DND-41 (cell line): ENCODE measurements at regions not wholly inside any gene's neighbourhood (a gene's known extent, or its start where the extent isn't known, plus 50 kb on each side); places are given as distances from the start of the nearest gene placed in this dataset.

Experiments used
- ATAC-seq: fragments of 200-7000 bp; cut with Tn5 transposase; 3 replicates; pipeline ENCODE4 v1.9.1; 2021; ENCODE audit warnings: low read depth; ENCODE audit not compliant: insufficient read depth
- DNase-seq: peaks from one replicate; pipeline ENCODE4 v3.0.0-alpha.2; 2020
- H2AFZ ChIP-seq: 2 replicates; pipeline ENCODE4 v1.6.0; 2012; ENCODE audit warnings: low read depth, low read length
- H3K27ac ChIP-seq: 2 replicates; pipeline ENCODE4 v1.5.1; 2012; ENCODE audit warnings: low read length, inconsistent platforms
- H3K27me3 ChIP-seq: fragments of 200-600 bp; sonication (generic); 2 replicates; pipeline ENCODE4 v1.6.0; 2012; ENCODE audit warnings: low read length, mild to moderate bottlenecking, inconsistent platforms; ENCODE audit not compliant: insufficient read depth, poor library complexity
- H3K36me3 ChIP-seq: 2 replicates; pipeline ENCODE4 v1.5.1; 2012; ENCODE audit warnings: low read length, inconsistent platforms; ENCODE audit not compliant: insufficient read depth
- H3K4me1 ChIP-seq: 2 replicates; pipeline ENCODE4 v1.5.1; 2012; ENCODE audit warnings: mild to moderate bottlenecking, low read length; ENCODE audit not compliant: insufficient read depth
- H3K4me2 ChIP-seq: 2 replicates; pipeline ENCODE4 v1.6.0; 2012; ENCODE audit warnings: mild to moderate bottlenecking, moderate library complexity, low read length, inconsistent platforms; ENCODE audit not compliant: insufficient read depth
- H3K4me3 ChIP-seq, 2 experiments: fragments of 200-600 bp in 1 of 2; shearing (Covaris generic) in 1 of 2; 2 replicates each; pipeline ENCODE4 v1.5.1; 2012 to 2016; ENCODE audit warnings: inconsistent platforms in 2 of 2, low read length in 2 of 2, mild to moderate bottlenecking in 2 of 2, low read depth in 1 of 2, moderate library complexity in 1 of 2
- H3K79me2 ChIP-seq: 2 replicates; pipeline ENCODE4 v1.6.0; 2012; ENCODE audit warnings: low read length, inconsistent platforms; ENCODE audit not compliant: insufficient read depth
- H3K9ac ChIP-seq: 2 replicates; pipeline ENCODE4 v1.6.0; 2012; ENCODE audit warnings: low read depth, mild to moderate bottlenecking, inconsistent platforms, low read length, moderate library complexity
- H3K9me3 ChIP-seq: 2 replicates; pipeline ENCODE4 v1.5.1; 2012; ENCODE audit warnings: low read length, moderate library complexity, mild to moderate bottlenecking, inconsistent platforms; ENCODE audit not compliant: insufficient read depth, severe bottlenecking
- H4K20me1 ChIP-seq: 2 replicates; pipeline ENCODE4 v1.6.0; 2012; ENCODE audit warnings: low read length; ENCODE audit not compliant: insufficient read depth
- EZH2 ChIP-seq: IDR thresholded peaks from 3 replicates; pipeline ENCODE4 v1.6.1; 2012; ENCODE audit warnings: borderline replicate concordance, low read depth, mild to moderate bottlenecking, moderate library complexity, low read length, inconsistent platforms; ENCODE audit not compliant: severe bottlenecking
- TF ChIP-seq, protein P1 (sequence below): IDR thresholded peaks from 2 replicates; pipeline ENCODE4 v1.5.1; 2012; ENCODE audit warnings: borderline replicate concordance, low read length, moderate library complexity, mild to moderate bottlenecking; ENCODE audit not compliant: poor library complexity, severe bottlenecking; ENCODE audit errors: extremely low read depth

DNA sequence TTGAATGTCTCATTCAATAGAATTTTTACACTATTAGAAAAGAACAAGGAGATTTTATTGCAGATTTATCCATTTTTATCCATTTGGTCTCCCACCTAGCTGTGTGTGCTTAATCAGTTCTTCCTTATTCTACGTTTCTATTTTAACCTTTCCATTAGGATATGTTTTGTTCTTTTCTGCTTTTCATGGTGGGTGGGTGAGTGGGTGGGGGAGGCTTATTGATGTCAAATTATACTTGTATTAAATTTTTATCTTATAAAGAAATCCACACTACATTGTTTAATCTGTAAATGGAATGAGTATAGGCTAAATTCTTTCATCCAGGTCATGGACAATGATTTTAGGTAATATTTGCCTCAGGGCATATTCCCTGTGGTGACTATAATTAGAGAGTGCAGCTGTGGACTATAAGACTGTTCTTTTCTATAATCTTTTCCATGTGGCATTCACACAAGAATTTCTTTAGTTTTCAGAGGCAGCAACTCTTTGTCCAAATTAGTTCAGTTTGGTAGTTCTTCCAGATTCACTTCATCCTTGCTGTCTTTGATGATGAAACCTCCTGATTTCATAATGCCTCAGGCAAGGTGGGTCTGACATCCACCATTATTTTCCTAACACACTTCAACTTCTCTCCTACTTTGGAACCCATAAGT, 2451.8 kb downstream of the PCDH7 start:
- H3K4me1 ChIP-seq: no peaks in the 10 kb centered on the region
- ATAC-seq: no peak
- DNase-seq: no peak

DNA sequence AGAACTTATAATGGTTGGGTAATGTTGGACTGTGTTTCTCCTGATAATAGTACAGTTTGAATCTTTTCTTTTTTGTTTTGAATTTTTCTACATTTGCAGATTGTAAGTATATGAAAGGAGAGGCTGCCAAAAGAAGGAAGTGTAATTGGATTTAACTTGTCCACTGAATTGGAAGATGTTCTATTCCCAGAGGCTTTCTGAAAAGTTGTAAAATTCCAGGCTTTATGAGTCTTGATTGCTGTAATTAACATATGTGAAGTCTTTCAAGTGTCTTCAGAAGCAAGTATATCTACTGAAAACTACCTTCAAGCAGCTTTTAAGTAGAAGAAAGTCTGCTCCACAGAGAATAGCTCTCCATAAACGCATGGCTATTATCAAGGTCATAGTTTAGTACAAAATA, 2456.4 kb downstream of the PCDH7 start:
- no peak overlapping the region for H2AFZ ChIP-seq
- no peaks in the 10 kb centered on the region for H3K9me3 ChIP-seq
- H3K27me3 ChIP-seq: no peaks in the 10 kb centered on the region
- H3K4me1 ChIP-seq: no peaks in the 10 kb centered on the region
- ATAC-seq (no peak), DNase-seq (no peak)
- H4K20me1 ChIP-seq: no peaks in the 10 kb centered on the region
- TF ChIP-seq, protein P1, sequence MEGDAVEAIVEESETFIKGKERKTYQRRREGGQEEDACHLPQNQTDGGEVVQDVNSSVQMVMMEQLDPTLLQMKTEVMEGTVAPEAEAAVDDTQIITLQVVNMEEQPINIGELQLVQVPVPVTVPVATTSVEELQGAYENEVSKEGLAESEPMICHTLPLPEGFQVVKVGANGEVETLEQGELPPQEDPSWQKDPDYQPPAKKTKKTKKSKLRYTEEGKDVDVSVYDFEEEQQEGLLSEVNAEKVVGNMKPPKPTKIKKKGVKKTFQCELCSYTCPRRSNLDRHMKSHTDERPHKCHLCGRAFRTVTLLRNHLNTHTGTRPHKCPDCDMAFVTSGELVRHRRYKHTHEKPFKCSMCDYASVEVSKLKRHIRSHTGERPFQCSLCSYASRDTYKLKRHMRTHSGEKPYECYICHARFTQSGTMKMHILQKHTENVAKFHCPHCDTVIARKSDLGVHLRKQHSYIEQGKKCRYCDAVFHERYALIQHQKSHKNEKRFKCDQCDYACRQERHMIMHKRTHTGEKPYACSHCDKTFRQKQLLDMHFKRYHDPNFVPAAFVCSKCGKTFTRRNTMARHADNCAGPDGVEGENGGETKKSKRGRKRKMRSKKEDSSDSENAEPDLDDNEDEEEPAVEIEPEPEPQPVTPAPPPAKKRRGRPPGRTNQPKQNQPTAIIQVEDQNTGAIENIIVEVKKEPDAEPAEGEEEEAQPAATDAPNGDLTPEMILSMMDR: no peak
- TF ChIP-seq EZH2: no peak
- no peak overlapping the region for H3K27ac ChIP-seq
- no peaks in the 10 kb centered on the region for H3K79me2 ChIP-seq
- no peak overlapping the region for H3K4me2 ChIP-seq
- no peak overlapping the region for H3K4me3 ChIP-seq
- no peaks in the 10 kb centered on the region for H3K36me3 ChIP-seq
- H3K9ac ChIP-seq: no peak overlapping the region

More for the DNA sequence above, 2451.8 kb downstream of the PCDH7 start:
- no peak for TF ChIP-seq EZH2
- TF ChIP-seq, protein P1: no peak
- no peaks in the 10 kb centered on the region for H3K79me2 ChIP-seq
- no peak overlapping the region for H2AFZ ChIP-seq
- H3K4me2 ChIP-seq: no peak overlapping the region
- no peak overlapping the region for H3K4me3 ChIP-seq
- H3K36me3 ChIP-seq: no peaks in the 10 kb centered on the region
- H3K9ac ChIP-seq: no peak overlapping the region
- no peaks in the 10 kb centered on the region for H4K20me1 ChIP-seq
- no peak overlapping the region for H3K27ac ChIP-seq
- no peaks in the 10 kb centered on the region for H3K27me3 ChIP-seq
- H3K9me3 ChIP-seq: no peaks in the 10 kb centered on the region

DNA sequence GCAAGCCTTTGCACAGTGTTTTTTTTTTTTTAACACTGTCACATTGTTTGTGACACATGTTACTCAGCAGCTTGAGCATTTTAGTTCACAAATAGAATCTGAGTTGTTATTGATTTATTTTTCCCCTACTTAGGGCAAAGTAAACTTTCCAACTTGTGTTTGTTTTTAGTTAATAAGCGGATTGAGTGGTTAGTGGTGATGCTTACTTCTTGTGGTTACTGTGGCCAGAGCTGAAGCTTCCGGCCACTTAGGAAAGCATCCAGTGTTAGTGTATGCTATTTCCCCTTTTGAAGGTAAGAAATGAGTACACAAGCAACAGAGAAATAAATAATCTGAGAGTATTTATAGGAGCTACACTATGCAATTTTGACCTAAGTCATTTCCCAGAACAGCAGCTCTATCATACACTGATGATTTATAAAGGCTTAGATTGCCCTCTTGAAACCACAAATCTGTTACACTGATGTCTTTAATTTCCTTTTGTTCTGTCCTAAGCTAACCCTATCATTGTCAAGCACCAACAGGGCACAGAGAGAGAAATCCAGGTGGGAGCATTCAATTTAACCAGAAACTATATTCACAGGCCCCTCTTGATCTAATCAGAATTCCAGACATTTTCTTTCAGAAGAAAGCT, 2464.6 kb downstream of the PCDH7 start:
- H3K27ac ChIP-seq: no peak overlapping the region
- H3K9ac ChIP-seq: no peak overlapping the region
- H3K4me3 ChIP-seq: no peak overlapping the region
- no peaks in the 10 kb centered on the region for H3K9me3 ChIP-seq
- no peaks in the 10 kb centered on the region for H4K20me1 ChIP-seq
- ATAC-seq (no peak), DNase-seq (no peak)
- no peak for TF ChIP-seq EZH2
- no peaks in the 10 kb centered on the region for H3K4me1 ChIP-seq
- no peaks in the 10 kb centered on the region for H3K36me3 ChIP-seq
- no peaks in the 10 kb centered on the region for H3K27me3 ChIP-seq
- no peak overlapping the region for H2AFZ ChIP-seq
- no peaks in the 10 kb centered on the region for H3K79me2 ChIP-seq
- no peak overlapping the region for H3K4me2 ChIP-seq

DNA sequence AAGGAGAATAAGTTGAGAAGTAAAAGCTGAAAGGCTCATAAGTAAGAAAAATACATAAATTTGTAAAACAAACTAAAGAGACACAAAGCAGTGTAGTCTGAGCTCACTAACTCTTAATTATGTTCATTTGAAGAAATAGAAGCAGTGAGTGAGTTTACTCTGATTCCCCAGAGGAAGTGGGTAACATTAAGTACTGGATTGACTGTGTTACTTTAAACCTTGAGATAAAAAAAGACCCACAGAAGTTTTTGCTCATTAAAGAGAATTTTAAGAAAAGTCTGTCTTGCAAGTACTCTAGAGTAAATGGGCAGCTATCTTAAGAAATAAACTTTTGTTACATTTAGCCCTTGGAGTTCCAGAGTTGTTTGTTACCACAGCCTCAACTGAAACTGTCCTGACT, 2466.9 kb downstream of the PCDH7 start:
- H3K36me3 ChIP-seq: no peaks in the 10 kb centered on the region
- ATAC-seq: no peak
- H3K79me2 ChIP-seq: no peaks in the 10 kb centered on the region
- no peaks in the 10 kb centered on the region for H3K9me3 ChIP-seq
- DNase-seq: no peak
- no peak overlapping the region for H3K4me2 ChIP-seq
- no peak overlapping the region for H3K9ac ChIP-seq
- H4K20me1 ChIP-seq: no peaks in the 10 kb centered on the region
- no peak for TF ChIP-seq EZH2
- TF ChIP-seq, protein P1: no peak
- no peaks in the 10 kb centered on the region for H3K27me3 ChIP-seq
- H3K27ac ChIP-seq: no peak overlapping the region
- H3K4me3 ChIP-seq: no peak overlapping the region
- no peaks in the 10 kb centered on the region for H3K4me1 ChIP-seq
- no peak overlapping the region for H2AFZ ChIP-seq
